Endothelial cell of hepatic sinusoid (primary cell): ENCODE measurements at regions not wholly inside any gene's neighbourhood (a gene's known extent, or its start where the extent isn't known, plus 50 kb on each side); places are given as distances from the start of the nearest gene placed in this dataset.
"Not testable (repeated sequence)": the region's sequence is repeated elsewhere in the genome, so short reads cannot be mapped to it uniquely, and the experiment has no call there.

Source experiments
- in situ Hi-C: cut with HindIII; loops from 2 replicates; pipeline ENCODE4 v1.10.0; 2017; ENCODE audit warnings: low sequenced_read_pairs

GRCh38 chr13:44785401-44785800, 203.9 kb downstream of the NUFIP1 start:
- in situ Hi-C loops, result no loop called here

GRCh38 chr13:44784708-44785080, 204.6 kb downstream of the NUFIP1 start:
- in situ Hi-C loops, result no loop called here

DNA sequence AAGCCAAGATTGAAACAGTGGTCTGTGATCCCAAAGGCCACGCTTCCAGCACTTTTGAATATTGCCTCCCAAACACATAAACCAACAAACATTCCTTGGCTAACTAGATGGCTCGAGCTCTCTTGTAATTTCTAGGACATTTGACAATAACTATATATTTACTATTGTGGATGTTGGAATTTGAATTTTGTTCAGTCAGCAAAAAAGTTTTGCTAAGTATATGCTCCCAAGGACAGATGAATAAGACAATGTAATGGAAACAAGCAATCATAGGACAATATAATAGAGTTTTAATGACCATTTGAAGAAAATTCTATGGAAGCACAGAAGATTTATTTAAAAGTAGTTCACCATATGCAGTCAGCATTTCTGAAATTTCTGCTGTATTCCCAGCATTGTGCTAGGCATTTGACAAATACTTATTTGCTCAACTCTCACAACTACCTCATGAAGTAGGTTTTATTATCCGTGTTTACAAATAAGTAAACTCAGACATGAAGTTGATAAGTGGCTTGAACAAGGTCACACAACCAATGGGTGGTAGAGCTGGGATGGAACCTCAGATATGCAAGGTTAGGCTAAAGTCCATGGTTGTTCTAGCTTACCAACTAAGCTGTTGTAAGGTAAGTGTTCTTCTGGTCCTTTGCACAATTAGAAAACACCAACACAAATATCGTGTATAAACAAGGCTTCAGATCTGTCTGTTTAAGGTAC, 205.1 kb downstream of the NUFIP1 start:
- in situ Hi-C loops, result no loop called here

- in situ Hi-C loops, result no loop called here
Observed at GRCh38 chr13:44780591-44781280, 204.6 kb upstream of the TSC22D1 start.

DNA sequence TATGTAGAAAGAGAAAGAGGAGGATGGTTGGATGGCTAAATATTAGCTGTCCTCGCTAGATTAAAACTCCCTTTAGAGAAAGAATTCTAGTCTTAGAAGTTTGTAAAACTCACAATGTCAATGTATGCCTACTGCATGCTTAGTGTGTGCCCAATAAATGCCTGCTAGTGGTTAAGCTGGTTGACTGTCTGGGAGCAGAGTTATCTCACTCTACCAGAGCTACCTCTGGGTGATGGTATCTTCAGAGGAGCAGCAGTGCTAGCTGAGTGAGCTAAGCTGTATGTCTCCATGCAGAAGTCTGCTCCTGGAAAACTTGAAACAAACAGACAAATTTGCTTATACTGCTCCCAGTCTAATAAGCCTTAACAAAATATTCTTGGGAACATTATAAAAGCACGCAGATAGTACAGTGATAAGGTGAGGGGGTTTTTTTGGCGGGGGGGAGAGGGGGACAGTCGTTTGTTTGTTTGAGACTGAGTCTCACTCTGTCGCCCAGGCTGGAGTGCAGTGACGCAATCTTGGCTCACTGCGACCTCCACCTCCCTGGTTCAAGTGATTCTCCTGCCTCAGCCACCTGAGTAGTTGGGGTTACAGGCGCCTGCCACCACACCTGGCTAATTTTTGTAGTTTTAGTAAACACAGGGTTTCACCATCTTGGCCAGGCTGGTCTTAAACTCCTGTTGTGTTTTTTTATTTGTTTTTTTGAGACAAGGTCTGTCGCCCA, 202.8 kb upstream of the TSC22D1 start:
- in situ Hi-C loops, result no loop called here

DNA sequence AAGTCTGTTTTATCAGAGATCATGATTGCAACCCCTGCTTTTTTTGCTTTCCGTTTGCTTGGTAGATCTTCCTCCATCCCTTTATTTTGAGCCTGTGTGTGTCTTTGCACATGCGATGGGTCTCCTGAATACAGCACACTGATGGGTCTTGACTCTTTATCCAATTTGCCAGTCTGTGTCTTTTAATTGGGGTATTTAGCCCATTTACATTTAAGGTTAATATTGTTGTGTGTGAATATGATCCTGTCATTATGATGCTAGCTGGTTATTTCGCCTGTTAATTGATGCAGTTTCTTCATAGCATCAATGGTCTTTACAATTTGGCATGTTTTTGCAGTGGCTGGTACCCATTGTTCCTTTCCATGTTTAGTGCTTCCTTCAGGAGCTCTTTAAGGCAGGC, 199.2 kb upstream of the TSC22D1 start:
- in situ Hi-C loops, result not testable (repeated sequence)

DNA sequence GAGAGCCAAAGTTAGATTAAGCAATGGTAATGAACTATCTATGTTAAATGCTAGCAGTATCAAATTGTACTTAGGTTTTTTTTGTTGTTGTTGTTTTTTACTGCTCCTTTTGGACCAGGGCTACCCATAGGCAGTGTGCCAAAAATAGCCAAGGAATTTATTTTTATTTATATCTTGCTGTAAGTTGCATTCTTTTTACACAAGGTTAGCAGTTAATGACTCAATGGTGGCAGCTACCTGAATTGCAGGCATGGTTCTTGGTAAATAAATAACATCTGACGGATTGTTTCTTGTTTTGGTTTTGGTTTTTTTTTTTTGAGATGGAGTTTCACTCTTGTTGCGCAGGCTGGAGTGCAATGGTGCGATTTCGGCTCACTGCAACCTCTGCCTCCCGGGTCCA, 194.8 kb upstream of the TSC22D1 start:
- in situ Hi-C loops, result no loop called here

- in situ Hi-C loops, result no loop called here
Observed at GRCh38 chr13:44769686-44770085, 193.6 kb upstream of the TSC22D1 start.

- in situ Hi-C loops, result no loop called here
Observed at GRCh38 chr13:44768775-44769581, 192.8 kb upstream of the TSC22D1 start.

DNA sequence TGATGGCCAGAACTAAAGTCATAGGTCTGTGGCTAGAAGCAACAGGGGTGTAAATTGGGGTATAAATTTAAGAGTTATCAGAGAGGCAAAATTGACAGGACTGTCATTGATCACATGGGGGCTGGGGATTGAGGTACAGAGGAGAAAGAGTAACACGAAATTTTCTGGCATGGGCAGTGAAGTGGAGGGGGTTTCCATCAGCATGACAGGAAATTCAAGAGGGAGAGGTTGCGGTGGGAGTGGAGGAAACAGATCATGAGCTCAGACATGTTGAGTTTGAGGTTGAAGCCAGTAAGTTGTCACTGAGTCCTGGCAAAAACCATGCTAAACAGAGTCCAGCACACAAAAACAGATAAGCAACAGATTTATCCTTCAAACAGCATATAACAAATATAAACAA, 192.1 kb upstream of the TSC22D1 start:
- in situ Hi-C loops, result no loop called here

DNA sequence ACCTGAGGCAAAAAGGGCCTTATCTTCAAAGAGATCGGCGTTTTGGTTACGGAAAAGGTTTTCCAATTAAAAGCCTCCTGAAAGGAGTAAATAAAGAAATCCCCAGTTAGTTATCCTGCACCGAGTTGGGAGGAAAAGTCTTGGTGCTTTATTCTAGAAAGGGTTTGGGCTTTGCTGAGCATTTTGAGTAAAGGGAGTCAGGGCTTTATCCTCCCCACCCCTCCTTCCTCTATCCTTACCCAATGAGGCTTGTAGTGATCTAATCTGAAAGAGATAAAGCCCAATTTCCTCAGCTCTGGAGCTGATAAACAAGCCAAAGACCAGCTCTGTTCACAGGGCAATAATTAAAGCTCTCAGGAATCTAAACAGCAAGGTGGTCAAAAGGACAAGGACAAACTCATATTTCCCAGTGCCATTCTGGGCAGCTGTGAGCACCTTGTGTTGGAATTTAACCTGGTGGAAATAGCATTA, 188.9 kb upstream of the TSC22D1 start:
- in situ Hi-C loops, result no loop called here

- in situ Hi-C loops, result no loop called here
Observed at GRCh38 chr13:44764302-44764692, 188.2 kb upstream of the TSC22D1 start.

DNA sequence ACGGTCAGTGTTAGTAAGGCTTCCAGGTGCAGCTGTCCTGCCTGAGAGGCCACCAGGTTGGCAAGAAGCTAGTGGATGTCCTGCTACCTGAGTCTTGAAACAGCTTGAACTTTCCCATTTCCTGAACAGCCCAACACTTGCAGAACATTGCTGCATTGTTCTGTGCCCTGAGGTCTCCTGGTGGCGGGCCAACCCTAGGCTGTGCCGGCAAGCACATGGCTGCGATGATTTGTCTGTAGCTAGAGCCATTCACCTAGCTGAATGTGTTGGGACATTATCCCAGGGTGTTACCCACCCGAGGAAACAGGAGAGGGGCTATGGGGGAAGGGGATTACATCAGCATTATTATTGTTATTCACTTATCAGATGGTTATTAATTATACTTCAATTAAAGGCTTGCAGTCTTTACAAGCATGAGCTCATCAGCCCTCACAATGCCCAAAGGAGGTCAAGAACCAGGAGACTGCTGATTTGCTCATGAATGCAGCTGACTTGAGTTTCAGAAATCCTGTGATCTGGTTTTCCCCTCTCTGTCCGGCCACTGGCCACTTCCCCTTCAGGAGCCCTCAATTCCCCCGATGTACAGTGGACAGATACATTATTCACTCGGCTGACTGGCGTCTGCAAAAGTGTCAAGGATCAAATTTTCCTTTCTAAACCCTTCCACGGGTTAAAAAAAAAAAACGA, 187.6 kb upstream of the TSC22D1 start:
- in situ Hi-C loops, result no loop called here

DNA sequence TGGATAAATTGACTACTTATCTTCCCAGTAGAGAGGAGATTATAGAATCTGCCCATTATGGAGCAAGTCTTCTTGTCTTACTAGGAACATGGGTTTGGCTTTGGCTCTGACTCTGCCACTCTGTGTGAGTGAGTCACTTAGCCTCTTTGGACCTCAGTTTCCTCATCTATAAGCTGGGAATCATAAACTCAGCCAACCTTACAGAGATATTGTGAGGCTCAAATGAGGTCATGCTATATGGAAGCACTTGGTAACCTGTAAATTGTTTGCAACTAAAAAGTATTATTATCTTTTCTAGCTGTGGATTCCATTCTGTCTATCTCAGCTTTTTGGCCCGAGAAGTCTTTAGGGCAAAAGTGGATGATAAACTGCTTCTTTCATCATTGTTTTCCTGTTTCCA, 186.8 kb upstream of the TSC22D1 start:
- in situ Hi-C loops, result no loop called here

DNA sequence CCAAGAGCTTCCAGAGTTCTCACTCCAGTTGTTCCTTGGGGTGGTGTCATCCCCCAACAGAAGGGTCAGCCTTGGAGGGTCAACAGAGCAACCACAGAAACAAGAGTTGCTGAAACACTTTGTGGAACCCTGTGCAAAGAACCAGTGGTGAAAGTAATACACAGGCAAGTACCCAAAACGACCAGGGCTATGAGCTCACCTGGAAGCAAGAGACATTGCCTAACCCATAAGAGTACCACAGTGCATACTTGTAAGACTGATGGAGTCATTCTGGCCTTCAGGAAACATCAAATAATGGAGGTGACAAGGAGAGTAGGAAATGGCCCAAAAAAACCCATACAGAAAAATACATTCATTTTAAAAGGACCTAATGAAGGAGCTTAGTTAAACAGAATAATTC, 184.3 kb upstream of the TSC22D1 start:
- in situ Hi-C loops, result no loop called here

- in situ Hi-C loops, result no loop called here
Observed at GRCh38 chr13:44759384-44760360, 183.5 kb upstream of the TSC22D1 start.

DNA sequence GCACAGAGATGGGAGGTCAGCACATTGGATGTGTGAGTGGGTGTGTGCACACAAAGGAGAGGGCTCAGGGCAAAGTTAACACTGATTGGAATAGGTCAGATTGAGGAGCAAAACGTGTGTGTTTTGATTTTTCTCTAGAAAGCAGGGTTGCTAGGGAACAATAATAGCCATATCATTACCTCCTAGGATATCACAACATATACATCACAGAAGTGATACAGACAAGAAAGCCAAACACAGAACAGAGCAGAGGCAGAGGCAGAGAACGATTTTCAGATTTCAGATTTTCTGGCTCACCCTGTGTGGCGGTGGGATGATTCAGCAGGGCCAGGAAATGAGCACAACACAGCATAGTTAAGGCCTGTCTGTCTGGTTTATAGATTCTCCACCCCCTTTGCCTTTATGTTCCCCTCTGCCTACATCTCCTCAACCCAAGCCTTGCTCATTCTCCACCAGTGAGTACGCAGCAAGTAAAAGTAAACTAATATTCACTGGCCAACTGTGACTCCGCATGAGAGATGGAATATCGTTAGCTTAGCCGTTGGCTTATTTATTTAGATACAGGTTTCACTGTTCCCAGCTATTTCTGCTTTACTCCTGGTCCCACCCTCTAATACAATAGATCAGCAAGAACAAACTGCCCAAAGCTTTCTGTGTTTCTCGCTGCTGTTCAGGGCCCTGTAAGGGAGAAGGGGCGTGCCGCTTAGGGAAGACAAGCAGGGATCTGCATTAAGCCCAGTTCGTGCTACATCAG, 182.7 kb upstream of the TSC22D1 start:
- in situ Hi-C loops, result no loop called here

- in situ Hi-C loops, result no loop called here
Observed at GRCh38 chr13:44757671-44758070, 181.5 kb upstream of the TSC22D1 start.
